KMS-11 (cell line): ENCODE measurements at regions not wholly inside any gene's neighbourhood (a gene's known extent, or its start where the extent isn't known, plus 50 kb on each side); places are given as distances from the start of the nearest gene placed in this dataset.

Source experiments
- H2AFZ ChIP-seq: fragments of 200-600 bp; sonication (generic); 2 replicates; pipeline ENCODE4 v1.6.1; 2016; ENCODE audit warnings: antibody characterized with exemption, mixed run types, low read depth
- H3K27ac ChIP-seq: fragments of 200-600 bp; sonication (generic); 2 replicates; pipeline ENCODE4 v1.6.1; 2016; ENCODE audit warnings: mild to moderate bottlenecking, mixed run types
- H3K27me3 ChIP-seq: fragments of 200-600 bp; sonication (generic); 2 replicates; pipeline ENCODE4 v1.6.1; 2017; ENCODE audit warnings: mild to moderate bottlenecking, low read depth, mixed run types, moderate library complexity; ENCODE audit not compliant: insufficient read depth
- H3K36me3 ChIP-seq: fragments of 200-600 bp; sonication (generic); 2 replicates; pipeline ENCODE4 v1.6.1; 2017; ENCODE audit warnings: mild to moderate bottlenecking, mixed run types; ENCODE audit not compliant: insufficient read depth
- H3K4me1 ChIP-seq: fragments of 200-600 bp; sonication (generic); 2 replicates; pipeline ENCODE4 v1.6.1; 2016; ENCODE audit warnings: mild to moderate bottlenecking, low read depth, mixed run types; ENCODE audit not compliant: poor library complexity, severe bottlenecking
- H3K4me2 ChIP-seq: fragments of 200-600 bp; sonication (generic); 2 replicates; pipeline ENCODE4 v1.7.0; 2016; ENCODE audit warnings: mild to moderate bottlenecking, mixed run types
- H3K4me3 ChIP-seq: fragments of 200-600 bp; sonication (generic); IDR thresholded peaks from 2 replicates; pipeline ENCODE4 v1.6.1; 2017; ENCODE audit warnings: low read depth, low read length, mixed read lengths; ENCODE audit not compliant: insufficient read depth
- H3K79me2 ChIP-seq: fragments of 200-600 bp; sonication (generic); 2 replicates; pipeline ENCODE4 v1.6.1; 2016; ENCODE audit warnings: low read depth, mixed run types; ENCODE audit not compliant: insufficient read depth
- H3K9ac ChIP-seq: fragments of 200-600 bp; sonication (generic); 2 replicates; pipeline ENCODE4 v1.6.1; 2016; ENCODE audit warnings: mild to moderate bottlenecking, mixed run types
- H4K20me1 ChIP-seq: fragments of 200-600 bp; sonication (generic); 2 replicates; pipeline ENCODE4 v1.6.1; 2016; ENCODE audit warnings: mild to moderate bottlenecking, mixed run types; ENCODE audit not compliant: insufficient read depth
- CTCF ChIP-seq: fragments of 200-600 bp; sonication (generic); conservative IDR thresholded peaks from 2 replicates; pipeline ENCODE4 v1.6.1; 2017; ENCODE audit warnings: low read depth, mild to moderate bottlenecking, antibody characterized with exemption, low read length, moderate library complexity, mixed read lengths

- Histone ChIP-seq H3K4me3 (no peak overlapping the region), H2AFZ (no peak overlapping the region), H4K20me1 (no peaks in the 10 kb centered on the region), H3K79me2 (no peaks in the 10 kb centered on the region), H3K27me3 (no peaks in the 10 kb centered on the region), H3K4me1 (no peaks in the 10 kb centered on the region), H3K27ac (no peak overlapping the region), H3K36me3 (no peaks in the 10 kb centered on the region), H3K9ac (no peak overlapping the region), H3K4me2 (no peak overlapping the region)
- TF ChIP-seq CTCF, result no peak
Measured at GRCh38 chr14:53828820-53829219, 127.8 kb downstream of the BMP4 start.

GRCh38 chr14:53824061-53824460, 132.6 kb downstream of the BMP4 start:
- Histone ChIP-seq H3K4me2 (no peak overlapping the region), H2AFZ (no peak overlapping the region), H3K27me3 (no peaks in the 10 kb centered on the region), H3K4me1 (no peaks in the 10 kb centered on the region), H3K79me2 (no peaks in the 10 kb centered on the region), H3K4me3 (no peak overlapping the region), H4K20me1 (no peaks in the 10 kb centered on the region), H3K27ac (no peak overlapping the region), H3K36me3 (no peaks in the 10 kb centered on the region), H3K9ac (no peak overlapping the region)
- no peak for TF ChIP-seq CTCF

- no peak for TF ChIP-seq CTCF
- Histone ChIP-seq H3K9ac (no peak overlapping the region), H3K27me3 (no peaks in the 10 kb centered on the region), H2AFZ (no peak overlapping the region), H3K79me2 (no peaks in the 10 kb centered on the region), H3K36me3 (no peaks in the 10 kb centered on the region), H3K4me1 (no peaks in the 10 kb centered on the region), H4K20me1 (no peaks in the 10 kb centered on the region), H3K27ac (no peak overlapping the region), H3K4me3 (no peak overlapping the region), H3K4me2 (no peak overlapping the region)
Measured at GRCh38 chr14:53814392-53814791, 142.2 kb downstream of the BMP4 start.

- H3K27ac ChIP-seq, result no peak overlapping the region
- no peak overlapping the region for H3K9ac ChIP-seq
Measured at GRCh38 chr14:53810221-53810620, 146.4 kb downstream of the BMP4 start.

More at GRCh38 chr14:53810221-53810620, 146.4 kb downstream of the BMP4 start:
- H3K79me2 ChIP-seq, result no peaks in the 10 kb centered on the region
- no peak overlapping the region for H3K4me3 ChIP-seq
- H3K27me3 ChIP-seq, result no peaks in the 10 kb centered on the region
- no peak for TF ChIP-seq CTCF
- H3K36me3 ChIP-seq, result no peaks in the 10 kb centered on the region
- H4K20me1 ChIP-seq, result no peaks in the 10 kb centered on the region
- H3K4me2 ChIP-seq, result no peak overlapping the region
- H3K4me1 ChIP-seq, result no peaks in the 10 kb centered on the region
- H2AFZ ChIP-seq, result no peak overlapping the region
